IMR-90 (cell line): ENCODE measurements at regions not wholly inside any gene's neighbourhood (a gene's known extent, or its start where the extent isn't known, plus 50 kb on each side); places are given as distances from the start of the nearest gene placed in this dataset.

Experiments
- ATAC-seq: fragments of 200-7000 bp; cut with Tn5 transposase; 2 replicates; pipeline ENCODE4 v1.9.1; 2020; ENCODE audit warnings: low read depth, mild to moderate bottlenecking, moderate library complexity
- BruUV-seq: library from RNA; stranded (reverse); fragments of 400-500 nt; replicated peaks from 2 replicates; lab custom pipeline; 2021; lab: Mats Ljungman, UMichigan
- CTCF ChIA-PET: fragments of 300-600 bp; formaldehyde crosslinking; extraction: SDS; loops from one replicate; lab custom pipeline; 2021; ENCODE audit warnings: antibody characterized with exemption; lab: Yijun Ruan, JAX
- POLR2A ChIA-PET: fragments of 300-600 bp; sonication (Branson Sonifier 250); formaldehyde crosslinking; loops from one replicate; lab custom pipeline; 2022; ENCODE audit warnings: antibody characterized with exemption; ENCODE audit not compliant: unreplicated experiment; lab: Charles Lee
- DNase-seq: peaks from one replicate; pipeline ENCODE4 v3.0.0; 2013
- H2AFZ ChIP-seq: replicated peaks from 2 replicates; pipeline ENCODE3; 2013; ENCODE audit warnings: low read length, mild to moderate bottlenecking; ENCODE audit not compliant: poor library complexity
- H2AK5ac ChIP-seq: 2 replicates; pipeline ENCODE4 v1.6.1; 2013; ENCODE audit warnings: low read depth, low read length, inconsistent platforms
- H2AK9ac ChIP-seq: replicated peaks from 2 replicates; pipeline ENCODE3; 2013; ENCODE audit warnings: mild to moderate bottlenecking, low read depth, low read length, moderate library complexity; ENCODE audit not compliant: poor library complexity
- H2BK120ac ChIP-seq: 2 replicates; pipeline ENCODE4 v1.6.1; 2013; ENCODE audit warnings: low read depth, low read length, inconsistent platforms
- H2BK15ac ChIP-seq: 3 replicates; pipeline ENCODE4 v1.6.1; 2013; ENCODE audit warnings: low read depth, low read length, inconsistent platforms
- H2BK20ac ChIP-seq: 2 replicates; pipeline ENCODE4 v1.6.1; 2013; ENCODE audit warnings: low read depth, mild to moderate bottlenecking, inconsistent platforms, low read length, moderate library complexity
- H2BK5ac ChIP-seq: 2 replicates; pipeline ENCODE4 v1.6.1; 2013; ENCODE audit warnings: mild to moderate bottlenecking, low read depth, low read length, inconsistent platforms; ENCODE audit not compliant: poor library complexity, severe bottlenecking
- H3K14ac ChIP-seq: replicated peaks from 2 replicates; pipeline ENCODE4 v1.6.1; 2013; ENCODE audit warnings: low read depth, low read length, inconsistent platforms
- H3K18ac ChIP-seq: 2 replicates; pipeline ENCODE4 v1.6.1; 2013; ENCODE audit warnings: low read depth, low read length, control low read depth
- H3K23ac ChIP-seq: 2 replicates; pipeline ENCODE4 v1.6.1; 2013; ENCODE audit warnings: low read depth, low read length, inconsistent platforms
- H3K27ac ChIP-seq: 2 replicates; pipeline ENCODE4 v1.5.1; 2013; ENCODE audit warnings: mild to moderate bottlenecking, control low read depth, low read length; ENCODE audit not compliant: insufficient read depth
- H3K27me3 ChIP-seq: 2 replicates; pipeline ENCODE4 v1.6.1; 2013; ENCODE audit warnings: low read length; ENCODE audit not compliant: control insufficient read depth, insufficient read depth
- H3K36me3 ChIP-seq: 2 replicates; pipeline ENCODE4 v1.6.1; 2013; ENCODE audit warnings: low read length, mixed read lengths; ENCODE audit not compliant: control insufficient read depth, insufficient read depth
- H3K4ac ChIP-seq: 2 replicates; pipeline ENCODE4 v1.6.1; 2013; ENCODE audit warnings: low read depth, low read length, inconsistent platforms
- H3K4me1 ChIP-seq: 2 replicates; pipeline ENCODE4 v1.6.1; 2013; ENCODE audit warnings: low read length, mixed read lengths; ENCODE audit not compliant: control insufficient read depth, insufficient read depth
- H3K4me2 ChIP-seq: 2 replicates; pipeline ENCODE4 v1.6.1; 2013; ENCODE audit warnings: low read depth, mild to moderate bottlenecking, control low read depth, low read length, moderate library complexity
- H3K4me3 ChIP-seq: 2 replicates; pipeline ENCODE4 v1.5.1; 2013; ENCODE audit warnings: low read depth, mild to moderate bottlenecking, control low read depth, low read length, moderate library complexity; ENCODE audit not compliant: insufficient read depth
- H3K56ac ChIP-seq: 2 replicates; pipeline ENCODE4 v1.6.1; 2013; ENCODE audit warnings: low read length, inconsistent platforms; ENCODE audit not compliant: insufficient read depth; ENCODE audit errors: extremely low read depth
- H3K79me1 ChIP-seq, 2 experiments: 2 replicates each; pipeline ENCODE4 v1.6.1; 2013; ENCODE audit warnings: low read length in 2 of 2, inconsistent platforms in 1 of 2, low read depth in 1 of 2
- H3K9ac ChIP-seq: 2 replicates; pipeline ENCODE4 v1.6.1; 2013; ENCODE audit warnings: low read depth, low read length, control low read depth
- H3K9me1 ChIP-seq: 2 replicates; pipeline ENCODE4 v1.6.1; 2013; ENCODE audit warnings: low read length, inconsistent platforms; ENCODE audit not compliant: insufficient read depth
- H3K9me3 ChIP-seq: 2 replicates; pipeline ENCODE4 v1.6.1; 2013; ENCODE audit warnings: low read length; ENCODE audit not compliant: control insufficient read depth, insufficient read depth
- H4K20me1 ChIP-seq: 2 replicates; pipeline ENCODE4 v1.6.1; 2013; ENCODE audit warnings: low read length, inconsistent platforms; ENCODE audit not compliant: insufficient read depth
- H4K5ac ChIP-seq: 2 replicates; pipeline ENCODE4 v1.6.1; 2013; ENCODE audit warnings: mild to moderate bottlenecking, low read depth, low read length, control low read depth
- H4K8ac ChIP-seq, 2 experiments: 2 replicates each; pipeline ENCODE4 v1.6.1; 2013; ENCODE audit warnings: low read depth in 2 of 2, low read length in 2 of 2, control low read depth in 1 of 2, inconsistent platforms in 1 of 2
- H4K91ac ChIP-seq: 2 replicates; pipeline ENCODE4 v1.6.1; 2013; ENCODE audit warnings: low read depth, low read length, inconsistent platforms; ENCODE audit not compliant: insufficient read depth
- CEBPB ChIP-seq: IDR thresholded peaks from 2 replicates; pipeline ENCODE4 v1.6.1; 2012; ENCODE audit warnings: low read depth, low read length, improper control_type of control experiment
- CHD1 ChIP-seq: IDR thresholded peaks from 2 replicates; pipeline ENCODE4 v1.6.1; 2012; ENCODE audit warnings: low read depth, low read length, improper control_type of control experiment
- FOS ChIP-seq: fragments of 150-350 bp; IDR thresholded peaks from 2 replicates; pipeline ENCODE4 v1.6.1; 2016; ENCODE audit warnings: low read depth, low read length
- MAFK ChIP-seq: IDR thresholded peaks from 2 replicates; pipeline ENCODE4 v1.6.1; 2012; ENCODE audit warnings: low read depth, low read length, improper control_type of control experiment
- MAZ ChIP-seq: IDR thresholded peaks from 2 replicates; pipeline ENCODE4 v1.6.1; 2012; ENCODE audit warnings: low read depth, mild to moderate bottlenecking, low read length, improper control_type of control experiment, moderate library complexity, borderline replicate concordance
- MXI1 ChIP-seq: IDR thresholded peaks from 2 replicates; pipeline ENCODE4 v1.6.1; 2012; ENCODE audit warnings: low read depth, mild to moderate bottlenecking, low read length, moderate library complexity, borderline replicate concordance
- NFE2L2 ChIP-seq: fragments of 150-350 bp; IDR thresholded peaks from 2 replicates; pipeline ENCODE4 v1.6.1; 2016; ENCODE audit warnings: low read depth, mild to moderate bottlenecking, low read length
- RAD21 ChIP-seq: IDR thresholded peaks from 2 replicates; pipeline ENCODE4 v1.6.1; 2012; ENCODE audit warnings: low read length, improper control_type of control experiment
- RCOR1 ChIP-seq: IDR thresholded peaks from 2 replicates; pipeline ENCODE4 v1.6.1; 2012; ENCODE audit warnings: mild to moderate bottlenecking, low read length, improper control_type of control experiment; ENCODE audit not compliant: insufficient replicate concordance
- RFX5 ChIP-seq: IDR thresholded peaks from 2 replicates; pipeline ENCODE4 v1.8.0; 2012; ENCODE audit warnings: low read depth, mild to moderate bottlenecking, low read length, moderate library complexity
- SMC3 ChIP-seq: fragments of 150-350 bp; IDR thresholded peaks from 2 replicates; pipeline ENCODE4 v1.6.1; 2016; ENCODE audit warnings: low read depth, mild to moderate bottlenecking, antibody characterized with exemption, low read length, moderate library complexity
- WGBS, 2 experiments: methylation state at CpG; one replicate each; pipeline versions ENCODE4 v1.1.5 to v1.1.7; 2013; ENCODE audit warnings: missing lambda C conversion rate in 2 of 2; ENCODE audit not compliant: insufficient read length in 1 of 2; ENCODE audit errors: extremely low coverage in 2 of 2; 5-methylcytosine and 5-hydroxymethylcytosine counted together
- dilution Hi-C: fragments of 300-500 bp; cut with HindIII; formaldehyde crosslinking; loops from one replicate; pipeline ENCODE4 v1.14.3; 2018; ENCODE audit warnings: low sequenced_read_pairs; ENCODE audit not compliant: unreplicated experiment
- in situ Hi-C: fragments of 300-500 bp; cut with MboI; formaldehyde crosslinking; loops from 3 replicates; pipeline ENCODE4 v1.14.3; 2019; ENCODE audit warnings: low sequenced_read_pairs, inconsistent platforms, mixed read lengths
- intact Hi-C: fragments of 100-400 bp; cut with micrococcal nuclease; formaldehyde crosslinking; loops from 2 replicates; pipeline ENCODE4 v1.10.0; 2022
- TF ChIP-seq, protein P1 (sequence below): fragments of 150-350 bp; IDR thresholded peaks from 2 replicates; pipeline ENCODE4 v1.6.1; 2016; ENCODE audit warnings: low read depth, mild to moderate bottlenecking, low read length, moderate library complexity, borderline replicate concordance
- TF ChIP-seq, protein P2 (sequence below): conservative IDR thresholded peaks from 2 replicates; pipeline ENCODE4 v1.5.1; 2012; ENCODE audit warnings: mild to moderate bottlenecking, low read depth, low read length, improper control_type of control experiment
- TF ChIP-seq, protein P3 (sequence below): fragments of 150-350 bp; IDR thresholded peaks from 2 replicates; pipeline ENCODE4 v1.6.1; 2017; ENCODE audit warnings: mild to moderate bottlenecking, antibody characterized with exemption, low read length, low read depth

DNA sequence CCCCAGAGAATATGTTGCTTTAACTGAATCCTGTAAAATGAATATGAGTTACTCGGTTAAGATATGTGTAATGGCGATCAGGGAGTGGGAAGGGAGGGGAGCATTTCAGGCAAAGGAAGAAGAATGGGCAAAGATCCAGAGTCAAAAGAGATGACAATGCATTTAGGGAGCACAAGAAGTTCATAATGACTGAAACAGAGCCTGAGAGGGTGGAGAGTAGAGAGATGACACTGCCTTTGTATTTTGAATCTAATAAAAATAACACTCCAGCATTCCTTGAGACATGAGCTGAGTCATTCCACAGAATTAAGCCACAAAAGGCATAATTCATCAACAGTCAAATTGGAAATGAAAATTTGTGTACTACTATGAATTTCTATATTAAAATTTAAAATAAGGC lies 105.3 kb upstream of the PEX5L start:
- H4K5ac ChIP-seq = no peak overlapping the region
- H3K79me1 ChIP-seq = no peaks in the 10 kb centered on the region
- no peaks in the 10 kb centered on the region for H3K9me3 ChIP-seq
- no peak overlapping the region for H3K9ac ChIP-seq
- no peak overlapping the region for H3K18ac ChIP-seq
- intact Hi-C loops (no loop called here), in situ Hi-C loops (no loop called here), dilution Hi-C loops (no loop called here)
- no peaks in the 10 kb centered on the region for H3K36me3 ChIP-seq
- H2AK9ac ChIP-seq = no peak overlapping the region
- ATAC-seq (no peak), DNase-seq (no peak)
- no peaks in the 10 kb centered on the region for H3K9me1 ChIP-seq
- H2BK5ac ChIP-seq = no peak overlapping the region
- H3K56ac ChIP-seq = no peak overlapping the region
- TF ChIP-seq CEBPB (no peak), FOS (no peak), SMC3 (no peak), NFE2L2 (no peak), MAFK (no peak), MXI1 (no peak), RCOR1 (no peak), MAZ (no peak), CHD1 (no peak), RAD21 (no peak), RFX5 (no peak)
- TF ChIP-seq, protein P1, sequence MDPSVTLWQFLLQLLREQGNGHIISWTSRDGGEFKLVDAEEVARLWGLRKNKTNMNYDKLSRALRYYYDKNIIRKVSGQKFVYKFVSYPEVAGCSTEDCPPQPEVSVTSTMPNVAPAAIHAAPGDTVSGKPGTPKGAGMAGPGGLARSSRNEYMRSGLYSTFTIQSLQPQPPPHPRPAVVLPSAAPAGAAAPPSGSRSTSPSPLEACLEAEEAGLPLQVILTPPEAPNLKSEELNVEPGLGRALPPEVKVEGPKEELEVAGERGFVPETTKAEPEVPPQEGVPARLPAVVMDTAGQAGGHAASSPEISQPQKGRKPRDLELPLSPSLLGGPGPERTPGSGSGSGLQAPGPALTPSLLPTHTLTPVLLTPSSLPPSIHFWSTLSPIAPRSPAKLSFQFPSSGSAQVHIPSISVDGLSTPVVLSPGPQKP = no peak
- TF ChIP-seq, protein P2, sequence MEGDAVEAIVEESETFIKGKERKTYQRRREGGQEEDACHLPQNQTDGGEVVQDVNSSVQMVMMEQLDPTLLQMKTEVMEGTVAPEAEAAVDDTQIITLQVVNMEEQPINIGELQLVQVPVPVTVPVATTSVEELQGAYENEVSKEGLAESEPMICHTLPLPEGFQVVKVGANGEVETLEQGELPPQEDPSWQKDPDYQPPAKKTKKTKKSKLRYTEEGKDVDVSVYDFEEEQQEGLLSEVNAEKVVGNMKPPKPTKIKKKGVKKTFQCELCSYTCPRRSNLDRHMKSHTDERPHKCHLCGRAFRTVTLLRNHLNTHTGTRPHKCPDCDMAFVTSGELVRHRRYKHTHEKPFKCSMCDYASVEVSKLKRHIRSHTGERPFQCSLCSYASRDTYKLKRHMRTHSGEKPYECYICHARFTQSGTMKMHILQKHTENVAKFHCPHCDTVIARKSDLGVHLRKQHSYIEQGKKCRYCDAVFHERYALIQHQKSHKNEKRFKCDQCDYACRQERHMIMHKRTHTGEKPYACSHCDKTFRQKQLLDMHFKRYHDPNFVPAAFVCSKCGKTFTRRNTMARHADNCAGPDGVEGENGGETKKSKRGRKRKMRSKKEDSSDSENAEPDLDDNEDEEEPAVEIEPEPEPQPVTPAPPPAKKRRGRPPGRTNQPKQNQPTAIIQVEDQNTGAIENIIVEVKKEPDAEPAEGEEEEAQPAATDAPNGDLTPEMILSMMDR = no peak
- TF ChIP-seq, protein P3, sequence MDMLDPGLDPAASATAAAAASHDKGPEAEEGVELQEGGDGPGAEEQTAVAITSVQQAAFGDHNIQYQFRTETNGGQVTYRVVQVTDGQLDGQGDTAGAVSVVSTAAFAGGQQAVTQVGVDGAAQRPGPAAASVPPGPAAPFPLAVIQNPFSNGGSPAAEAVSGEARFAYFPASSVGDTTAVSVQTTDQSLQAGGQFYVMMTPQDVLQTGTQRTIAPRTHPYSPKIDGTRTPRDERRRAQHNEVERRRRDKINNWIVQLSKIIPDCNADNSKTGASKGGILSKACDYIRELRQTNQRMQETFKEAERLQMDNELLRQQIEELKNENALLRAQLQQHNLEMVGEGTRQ = no peak
- no peaks in the 10 kb centered on the region for H4K20me1 ChIP-seq
- no peak overlapping the region for H4K91ac ChIP-seq
- H3K4me2 ChIP-seq = no peak overlapping the region
- no peak overlapping the region for H2BK15ac ChIP-seq
- no peak overlapping the region for H3K27ac ChIP-seq
- CTCF ChIA-PET = no interaction called here
- no peak overlapping the region for H3K4me3 ChIP-seq
- no TSS peak for BruUV-seq
- no peak overlapping the region for H2AK5ac ChIP-seq
- WGBS, 2 experiments = 63% methylated on average over 2 of the region's 2 CpGs; no CpG with 5 or more reads in 1 of the 2 experiments
- no peak overlapping the region for H3K14ac ChIP-seq
- no peak overlapping the region for H4K8ac ChIP-seq
- no peak overlapping the region for H3K23ac ChIP-seq
- H3K4ac ChIP-seq = no peak overlapping the region
- no peaks in the 10 kb centered on the region for H3K27me3 ChIP-seq
- H2BK120ac ChIP-seq = no peak overlapping the region
- POLR2A ChIA-PET = no interaction called here
- H2BK20ac ChIP-seq = no peak overlapping the region
- no peak overlapping the region for H2AFZ ChIP-seq
- H3K4me1 ChIP-seq = no peaks in the 10 kb centered on the region
